HG02852 (cell line): ENCODE measurements at regions not wholly inside any gene's neighbourhood (a gene's known extent, or its start where the extent isn't known, plus 50 kb on each side); places are given as distances from the start of the nearest gene placed in this dataset.

ENCODE experiments used
- ATAC-seq: cut with Tn5 transposase; IDR thresholded peaks from one replicate; pipeline ENCODE4 v1.9.1; 2021; ENCODE audit warnings: mild to moderate bottlenecking, moderate library complexity; ENCODE audit not compliant: unreplicated experiment

GRCh38 chr3:107992976-107993684, 97.7 kb downstream of the CD47 start:
- no peak for ATAC-seq

GRCh38 chr3:107990926-107991325, 99.9 kb downstream of the CD47 start:
- no peak for ATAC-seq

GRCh38 chr3:107990433-107990832, 100.4 kb downstream of the CD47 start:
- ATAC-seq, result no peak

GRCh38 chr3:107989661-107990060, 101.2 kb downstream of the CD47 start:
- ATAC-seq, result no peak

- no peak for ATAC-seq
These were observed 102.2 kb downstream of the CD47 start for GRCh38 chr3:107988460-107989175.

- no peak for ATAC-seq
These were observed 103.5 kb downstream of the CD47 start for GRCh38 chr3:107987036-107987939.

GRCh38 chr3:107986505-107986904, 104.3 kb downstream of the CD47 start:
- ATAC-seq, result no peak

- ATAC-seq, result peak; percentile 93
These were observed 105.3 kb downstream of the CD47 start for GRCh38 chr3:107985496-107985895.

- ATAC-seq, result no peak
These were observed 107.6 kb downstream of the CD47 start for GRCh38 chr3:107983247-107983646.

- no peak for ATAC-seq
These were observed 108.7 kb downstream of the CD47 start for GRCh38 chr3:107982165-107982564.

- no peak for ATAC-seq
These were observed 109.2 kb downstream of the CD47 start for GRCh38 chr3:107981471-107982111.

GRCh38 chr3:107979538-107979937, 111.3 kb downstream of the CD47 start:
- ATAC-seq, result no peak

GRCh38 chr3:107978131-107979055, 112.4 kb downstream of the CD47 start:
- ATAC-seq, result no peak

- ATAC-seq, result no peak
These were observed 113.4 kb downstream of the CD47 start for GRCh38 chr3:107977221-107978130.

- no peak for ATAC-seq
These were observed 114.5 kb downstream of the CD47 start for GRCh38 chr3:107976202-107976800.

- ATAC-seq, result no peak
These were observed 115.2 kb downstream of the CD47 start for GRCh38 chr3:107975529-107976201.

- ATAC-seq, result no peak
These were observed 116.9 kb downstream of the CD47 start for GRCh38 chr3:107973961-107974360.

GRCh38 chr3:107973152-107973551, 117.7 kb downstream of the CD47 start:
- no peak for ATAC-seq
